Activated naive CD4-positive, alpha-beta T cell treated with anti-CD3 and anti-CD28 coated beads, Interleukin-2, amount 50 U/mL, for 72 hours (primary cell): ENCODE measurements at regions not wholly inside any gene's neighbourhood (a gene's known extent, or its start where the extent isn't known, plus 50 kb on each side); places are given as distances from the start of the nearest gene placed in this dataset.
A peak's percentile ranks its signal among the peaks of the same experiment; 100 is the strongest.
"Not testable (repeated sequence)": the region's sequence is repeated elsewhere in the genome, so short reads cannot be mapped to it uniquely, and the experiment has no call there.

Experiments
- ATAC-seq, 2 donors: fragments of 150-1000 bp; cut with Tn5 transposase; 2 replicates each; pipeline ENCODE4 v1.10.0; 2021; ENCODE audit warnings: mild to moderate bottlenecking in 2 of 2, moderate library complexity in 2 of 2
- DNase-seq, 2 donors: peaks; one replicate each; pipeline ENCODE4 v3.0.0; 2021 to 2022; ENCODE audit warnings: low spot score in 2 of 2
- H3K27ac Mint-ChIP-seq, 2 donors: one replicate each; pipeline ENCODE4 v1.8.0; 2022; ENCODE audit warnings: mild to moderate bottlenecking in 2 of 2, mixed read lengths in 2 of 2
- H3K36me3 Mint-ChIP-seq, 2 donors: one replicate each; pipeline ENCODE4 v1.8.0; 2022; ENCODE audit warnings: mixed read lengths in 2 of 2
- H3K9me3 Mint-ChIP-seq, 2 donors: one replicate each; pipeline ENCODE4 v1.8.0; 2022; ENCODE audit warnings: mixed read lengths in 2 of 2

GRCh38 chr5:40354171-40354570 lies 325.5 kb upstream of the PTGER4 start:
- no peak for ATAC-seq
- DNase-seq: no peak
- no peak overlapping the region for H3K27ac Mint-ChIP-seq
- peaks cover 14 to 25% of the 10 kb centered on the region in 2 donors for H3K9me3 Mint-ChIP-seq
- peaks cover 14 to 25% of the 10 kb centered on the region in 2 donors for H3K36me3 Mint-ChIP-seq

GRCh38 chr5:40353442-40353841 lies 326.3 kb upstream of the PTGER4 start:
- no peak overlapping the region for H3K27ac Mint-ChIP-seq
- H3K9me3 Mint-ChIP-seq: peaks cover 17 to 28% of the 10 kb centered on the region in 2 donors
- ATAC-seq (no peak), DNase-seq (no peak)
- peaks cover 16 to 30% of the 10 kb centered on the region in 2 donors for H3K36me3 Mint-ChIP-seq

- Mint-ChIP-seq H3K27ac (no peak overlapping the region), H3K9me3 (peaks cover 13 to 36% of the 10 kb centered on the region in 2 donors), H3K36me3 (peaks cover 16 to 39% of the 10 kb centered on the region in 2 donors)
- no peak for DNase-seq
- no peak for ATAC-seq
Observed at GRCh38 chr5:40347981-40348725, 331.6 kb upstream of the PTGER4 start.

GRCh38 chr5:40346901-40347300 lies 332.8 kb upstream of the PTGER4 start:
- H3K36me3 Mint-ChIP-seq: peaks cover 16 to 39% of the 10 kb centered on the region in 2 donors
- no peak overlapping the region for H3K27ac Mint-ChIP-seq
- H3K9me3 Mint-ChIP-seq: peaks cover 13 to 37% of the 10 kb centered on the region in 2 donors
- no peak for DNase-seq
- ATAC-seq: no peak

- not testable (repeated sequence) for ATAC-seq, DNase-seq
- Mint-ChIP-seq H3K36me3 (peaks cover 13 to 61% of the 10 kb centered on the region in 2 donors), H3K9me3 (peaks cover 8 to 44% of the 10 kb centered on the region in 2 donors), H3K27ac (peak overlapping the region in 1 of 2 donors; percentile 8)
Observed at GRCh38 chr5:40338434-40338833, 341.3 kb upstream of the PTGER4 start.

- DNase-seq: no peak
- no peak for ATAC-seq
- H3K27ac Mint-ChIP-seq: peak overlapping the region in 1 of 2 donors; percentile 51
- peaks cover 8 to 29% of the 10 kb centered on the region in 2 donors for H3K9me3 Mint-ChIP-seq
- peaks cover 13 to 62% of the 10 kb centered on the region in 2 donors for H3K36me3 Mint-ChIP-seq
Observed at GRCh38 chr5:40334242-40334635, 345.5 kb upstream of the PTGER4 start.

- Mint-ChIP-seq H3K9me3 (peaks cover 7 to 23% of the 10 kb centered on the region in 2 donors), H3K36me3 (peaks cover 10 to 56% of the 10 kb centered on the region in 2 donors), H3K27ac (peak overlapping the region in 1 of 2 donors; percentile 53)
- no peak for DNase-seq
- ATAC-seq: peak; percentile 98
Observed at GRCh38 chr5:40333459-40334241, 346.1 kb upstream of the PTGER4 start.

GRCh38 chr5:40332970-40333369 lies 346.7 kb upstream of the PTGER4 start:
- Mint-ChIP-seq H3K27ac (no peak overlapping the region), H3K36me3 (peaks cover 4 to 49% of the 10 kb centered on the region in 2 donors), H3K9me3 (peaks cover 3 to 21% of the 10 kb centered on the region in 2 donors)
- ATAC-seq (no peak), DNase-seq (no peak)

GRCh38 chr5:40331616-40332015 lies 348.1 kb upstream of the PTGER4 start:
- Mint-ChIP-seq H3K36me3 (peaks cover 4 to 36% of the 10 kb centered on the region in 2 donors), H3K9me3 (peaks cover 3 to 7% of the 10 kb centered on the region in 2 donors), H3K27ac (no peak overlapping the region)
- ATAC-seq: no peak
- no peak for DNase-seq

GRCh38 chr5:40321514-40321913 lies 358.2 kb upstream of the PTGER4 start:
- Mint-ChIP-seq H3K36me3 (peaks cover 0 to 18% of the 10 kb centered on the region in 2 donors), H3K27ac (no peak overlapping the region), H3K9me3 (peaks cover 6% of the 10 kb centered on the region in 2 donors)
- DNase-seq: no peak
- no peak for ATAC-seq

- H3K9me3 Mint-ChIP-seq: peaks cover 6% of the 10 kb centered on the region in 2 donors
- H3K27ac Mint-ChIP-seq: no peak overlapping the region
- no peaks in the 10 kb centered on the region for H3K36me3 Mint-ChIP-seq
- DNase-seq: no peak
- ATAC-seq: no peak
Observed at GRCh38 chr5:40318395-40318794, 361.3 kb upstream of the PTGER4 start.

- Mint-ChIP-seq H3K36me3 (no peaks in the 10 kb centered on the region), H3K27ac (no peak overlapping the region), H3K9me3 (peaks cover 0 to 6% of the 10 kb centered on the region in 2 donors)
- no peak for ATAC-seq
- DNase-seq: no peak
Observed at GRCh38 chr5:40317023-40317422, 362.7 kb upstream of the PTGER4 start.

- ATAC-seq (no peak), DNase-seq (no peak)
- Mint-ChIP-seq H3K36me3 (no peaks in the 10 kb centered on the region), H3K9me3 (peaks cover 0 to 6% of the 10 kb centered on the region in 2 donors), H3K27ac (no peak overlapping the region)
Observed at GRCh38 chr5:40315126-40315525, 364.6 kb upstream of the PTGER4 start.

- DNase-seq (no peak), ATAC-seq (no peak)
- no peaks in the 10 kb centered on the region for H3K36me3 Mint-ChIP-seq
- H3K27ac Mint-ChIP-seq: no peak overlapping the region
- peaks cover 0 to 6% of the 10 kb centered on the region in 2 donors for H3K9me3 Mint-ChIP-seq
Observed at GRCh38 chr5:40314275-40314674, 365.4 kb upstream of the PTGER4 start.

- Mint-ChIP-seq H3K9me3 (peaks cover 0 to 4% of the 10 kb centered on the region in 2 donors), H3K27ac (no peak overlapping the region), H3K36me3 (peaks cover 0 to 5% of the 10 kb centered on the region in 2 donors)
- DNase-seq (no peak), ATAC-seq (no peak)
Observed at GRCh38 chr5:40312205-40312604, 367.5 kb upstream of the PTGER4 start.

GRCh38 chr5:40309851-40310250 lies 369.9 kb upstream of the PTGER4 start:
- peaks cover 0 to 5% of the 10 kb centered on the region in 2 donors for H3K36me3 Mint-ChIP-seq
- DNase-seq: no peak
- H3K9me3 Mint-ChIP-seq: no peaks in the 10 kb centered on the region
- no peak for ATAC-seq
- H3K27ac Mint-ChIP-seq: no peak overlapping the region

GRCh38 chr5:40308867-40309266 lies 370.8 kb upstream of the PTGER4 start:
- Mint-ChIP-seq H3K27ac (no peak overlapping the region), H3K36me3 (peaks cover 0 to 5% of the 10 kb centered on the region in 2 donors), H3K9me3 (no peaks in the 10 kb centered on the region)
- ATAC-seq (no peak), DNase-seq (no peak)
